ENCODE measurements at regions not wholly inside any gene's neighbourhood (a gene's known extent, or its start where the extent isn't known, plus 50 kb on each side); places are given as distances from the start of the nearest gene placed in this dataset.

GRCh38 chr2:18662689-18663088 lies 73.3 kb upstream of the NT5C1B start:
- no peak for DNase-seq
- TF ChIP-seq CTCF (IDR thresholded peaks at IDR 0.05) = no peak
- TF ChIP-seq POLR2A (IDR thresholded peaks at IDR 0.05) = no peak
- no peaks in the 10 kb centered on the region for H3K9me3 ChIP-seq
- H3K4me1 ChIP-seq = peaks cover 0 to 10% (median 0%) of the 10 kb centered on the region in 12 donors
- no peaks in the 10 kb centered on the region for H3K27me3 ChIP-seq
- no peak overlapping the region for H3K4me3 ChIP-seq
- 73 to 83% (median 75%) methylated on average over 5 of the region's 5 CpGs for WGBS, 4 donors
- ATAC-seq = no peak
- no peaks in the 10 kb centered on the region for H3K36me3 ChIP-seq
- intact Hi-C loops (cut with DNase I) = no loop called here
- H3K27ac ChIP-seq = no peak overlapping the region

- peaks cover 0 to 10% (median 0%) of the 10 kb centered on the region in 12 donors for H3K4me1 ChIP-seq
- intact Hi-C loops (cut with DNase I) = no loop called here
- 68 to 79% (median 74%) methylated on average over 1 of the region's 1 CpG for WGBS, 4 donors
- no peak for DNase-seq
- no peaks in the 10 kb centered on the region for H3K27me3 ChIP-seq
- H3K4me3 ChIP-seq = no peak overlapping the region
- ATAC-seq = no peak
- TF ChIP-seq POLR2A (IDR thresholded peaks at IDR 0.05) = no peak
- no peak for TF ChIP-seq CTCF (IDR thresholded peaks at IDR 0.05)
- H3K36me3 ChIP-seq = no peaks in the 10 kb centered on the region
- H3K9me3 ChIP-seq = no peaks in the 10 kb centered on the region
- H3K27ac ChIP-seq = no peak overlapping the region
Measured at GRCh38 chr2:18659915-18660314, 70.5 kb upstream of the NT5C1B start.

GRCh38 chr2:18656048-18656447 lies 66.7 kb upstream of the NT5C1B start:
- no peaks in the 10 kb centered on the region for H3K9me3 ChIP-seq
- no peak overlapping the region for H3K4me3 ChIP-seq
- H3K36me3 ChIP-seq = no peaks in the 10 kb centered on the region
- no peak for ATAC-seq
- H3K27me3 ChIP-seq = no peaks in the 10 kb centered on the region
- H3K4me1 ChIP-seq = peaks cover 0 to 15% (median 2%) of the 10 kb centered on the region in 12 donors
- H3K27ac ChIP-seq = no peak overlapping the region
- no peak for DNase-seq
- WGBS, 4 donors = 72 to 74% (median 72%) methylated on average over 2 of the region's 2 CpGs
- intact Hi-C loops (cut with DNase I) = no loop called here
- TF ChIP-seq POLR2A (IDR thresholded peaks at IDR 0.05) (no peak), CTCF (IDR thresholded peaks at IDR 0.05) (no peak)

GRCh38 chr2:18651842-18652774 lies 62.7 kb upstream of the NT5C1B start:
- ATAC-seq (peak in 1 of 4 donors; percentile 63), DNase-seq (no peak)
- Histone ChIP-seq H3K4me1 (peaks cover 0 to 15% (median 2%) of the 10 kb centered on the region in 12 donors), H3K4me3 (no peak overlapping the region), H3K36me3 (no peaks in the 10 kb centered on the region), H3K27ac (peak overlapping the region in 1 of 12 donors; percentile 31), H3K27me3 (no peaks in the 10 kb centered on the region), H3K9me3 (no peaks in the 10 kb centered on the region)
- TF ChIP-seq CTCF (IDR thresholded peaks at IDR 0.05) (no peak), POLR2A (IDR thresholded peaks at IDR 0.05) (no peak)
- WGBS, 4 donors = 68 to 74% (median 73%) methylated on average over 3 of the region's 3 CpGs
- intact Hi-C loops (cut with DNase I) = no loop called here

Data from heart left ventricle (tissue), 16 donors.